HepG2 (cell line): ENCODE measurements at regions not wholly inside any gene's neighbourhood (a gene's known extent, or its start where the extent isn't known, plus 50 kb on each side); places are given as distances from the start of the nearest gene placed in this dataset.

Source experiments
- AHR ChIP-seq: IDR thresholded peaks from 2 replicates; pipeline ENCODE4 v1.6.1; 2018; ENCODE audit warnings: missing genetic modification reagents, missing compliant biosample characterization
- BCL3 ChIP-seq: sonication (generic); formaldehyde crosslinking; IDR thresholded peaks from 2 replicates; pipeline ENCODE4 v1.5.1; 2020; ENCODE audit warnings: mild to moderate bottlenecking, missing genetic modification reagents, moderate library complexity
- E2F1 ChIP-seq: sonication (generic); formaldehyde crosslinking; IDR thresholded peaks from 2 replicates; pipeline ENCODE4 v1.5.0; 2020; ENCODE audit warnings: missing genetic modification reagents
- FOXK1 ChIP-seq: sonication (generic); formaldehyde crosslinking; IDR thresholded peaks from 2 replicates; pipeline ENCODE4 v1.4.0; 2020; ENCODE audit warnings: low read depth, missing genetic modification reagents, borderline replicate concordance
- FOXO1 ChIP-seq: sonication (generic); formaldehyde crosslinking; IDR thresholded peaks from 2 replicates; pipeline ENCODE4 v1.4.0; 2020; ENCODE audit warnings: missing genetic modification reagents
- IRF1 ChIP-seq: sonication (generic); formaldehyde crosslinking; IDR thresholded peaks from 2 replicates; pipeline ENCODE4 v1.4.0; 2020; ENCODE audit warnings: low read depth, mild to moderate bottlenecking, missing genetic modification reagents
- KDM4B ChIP-seq: sonication (generic); formaldehyde crosslinking; IDR thresholded peaks from 2 replicates; pipeline ENCODE4 v1.4.0; 2020; ENCODE audit warnings: missing genetic modification reagents
- NR2F6 ChIP-seq, 2 experiments: IDR thresholded peaks; 2 replicates each; pipeline ENCODE4 v1.6.1; 2016; ENCODE audit warnings: antibody characterized with exemption in 1 of 2, mild to moderate bottlenecking in 1 of 2
- ZNF224 ChIP-seq: sonication (generic); formaldehyde crosslinking; IDR thresholded peaks from 2 replicates; pipeline ENCODE4 v1.5.0; 2020; ENCODE audit warnings: mild to moderate bottlenecking, missing genetic modification reagents
- ZNF275 ChIP-seq: sonication (generic); formaldehyde crosslinking; IDR thresholded peaks from 2 replicates; pipeline ENCODE4 v1.8.0; 2022; ENCODE audit warnings: missing genetic modification reagents, mild to moderate bottlenecking, inconsistent platforms, borderline replicate concordance
- ZNF337 ChIP-seq: sonication (generic); formaldehyde crosslinking; IDR thresholded peaks from 2 replicates; pipeline ENCODE4 v1.5.1; 2020; ENCODE audit warnings: missing genetic modification reagents, low read depth, mild to moderate bottlenecking, borderline replicate concordance
- ZNF574 ChIP-seq: sonication (generic); formaldehyde crosslinking; IDR thresholded peaks from 2 replicates; pipeline ENCODE4 v1.4.0; 2020; ENCODE audit warnings: missing genetic modification reagents
- ZNF580 ChIP-seq: IDR thresholded peaks from 2 replicates; pipeline ENCODE4 v1.6.1; 2016; ENCODE audit warnings: low read depth, borderline replicate concordance
- ZNF660 ChIP-seq: sonication (generic); formaldehyde crosslinking; IDR thresholded peaks from 2 replicates; pipeline ENCODE4 v1.5.1; 2020; ENCODE audit warnings: mild to moderate bottlenecking, low read depth, missing genetic modification reagents, borderline replicate concordance
- ZNF710 ChIP-seq: sonication (generic); formaldehyde crosslinking; IDR thresholded peaks from 2 replicates; pipeline ENCODE4 v1.5.0; 2020; ENCODE audit warnings: mild to moderate bottlenecking, missing genetic modification reagents, borderline replicate concordance
- ZSCAN29 ChIP-seq: sonication (generic); formaldehyde crosslinking; conservative IDR thresholded peaks from 2 replicates; pipeline ENCODE4 v1.4.0; 2020; ENCODE audit warnings: mild to moderate bottlenecking, missing genetic modification reagents

- TF ChIP-seq NR2F6 (IDR thresholded peaks at IDR 0.05) (peak; percentile 50; the same call in 1 of the 2 replicates), NR2F6 (CRISPR knock-in tag; IDR thresholded peaks at IDR 0.05) (peak; percentile 63), IRF1 (CRISPR knock-in tag) (no peak), ZNF574 (CRISPR knock-in tag) (peak; percentile 53), FOXO1 (CRISPR knock-in tag) (peak; percentile 34; the same call in 1 of the 2 replicates), ZNF337 (CRISPR knock-in tag) (no peak; the same call in 1 of the 2 replicates), E2F1 (CRISPR knock-in tag) (no peak), AHR (CRISPR knock-in tag) (no peak), ZSCAN29 (no peak), ZNF710 (CRISPR knock-in tag) (peak; percentile 71), ZNF660 (no peak), BCL3 (CRISPR knock-in tag) (0 out of 2 replicates have a peak, but pooled peaks have one; percentile 38), FOXK1 (peak; percentile 26; the same call in 1 of the 2 replicates), ZNF224 (CRISPR knock-in tag) (no peak), KDM4B (peak; percentile 31; the same call in 1 of the 2 replicates), ZNF580 (peak; percentile 14; the same call in 1 of the 2 replicates), ZNF275 (CRISPR knock-in tag) (no peak)
Observed at GRCh38 chr20:50413088-50413500, 97.1 kb upstream of the PTPN1 start (continued).
